OCI-LY7 (cell line): ENCODE measurements at regions not wholly inside any gene's neighbourhood (a gene's known extent, or its start where the extent isn't known, plus 50 kb on each side); places are given as distances from the start of the nearest gene placed in this dataset.

ENCODE experiments used
- BruUV-seq: library from RNA; stranded (reverse); fragments of 400-500 nt; replicated peaks from 2 replicates; lab custom pipeline; 2021; lab: Mats Ljungman, UMichigan
- CTCF ChIA-PET: fragments of 300-600 bp; sonication (Branson Sonifier 250); formaldehyde crosslinking; loops from one replicate; lab custom pipeline; 2022; ENCODE audit warnings: antibody characterized with exemption; ENCODE audit not compliant: unreplicated experiment; lab: Charles Lee
- POLR2A ChIA-PET: fragments of 300-600 bp; sonication (Branson Sonifier 250); formaldehyde crosslinking; loops from one replicate; lab custom pipeline; 2022; ENCODE audit warnings: antibody characterized with exemption; lab: Charles Lee
- DNase-seq: peaks from one replicate; pipeline ENCODE4 v3.0.0-alpha.2; 2015; ENCODE audit warnings: low spot score
- H2AFZ ChIP-seq: fragments of 200-600 bp; sonication (generic), shearing (Covaris generic); 2 replicates; pipeline ENCODE4 v1.6.1; 2014; ENCODE audit warnings: mild to moderate bottlenecking, antibody characterized with exemption, low read length, moderate library complexity
- H3K27ac ChIP-seq: fragments of 200-600 bp; sonication (generic); 2 replicates; pipeline ENCODE4 v1.5.1; 2014; ENCODE audit warnings: mixed run types, low read depth, mild to moderate bottlenecking, moderate library complexity, low read length, inconsistent platforms; ENCODE audit not compliant: poor library complexity, severe bottlenecking
- H3K36me3 ChIP-seq: fragments of 200-600 bp; sonication (generic); 2 replicates; pipeline ENCODE4 v1.6.1; 2014; ENCODE audit warnings: mild to moderate bottlenecking, antibody characterized with exemption, low read length, moderate library complexity, mixed read lengths; ENCODE audit not compliant: insufficient read depth
- H3K4me1 ChIP-seq: fragments of 200-600 bp; sonication (generic); 2 replicates; pipeline ENCODE4 v1.5.1; 2014; ENCODE audit warnings: mild to moderate bottlenecking, low read length; ENCODE audit not compliant: insufficient read depth, poor library complexity, severe bottlenecking
- H3K4me2 ChIP-seq: fragments of 200-600 bp; sonication (generic); 2 replicates; pipeline ENCODE4 v1.6.1; 2014; ENCODE audit warnings: mild to moderate bottlenecking, low read length
- H3K4me3 ChIP-seq: fragments of 200-600 bp; sonication (generic); 2 replicates; pipeline ENCODE4 v1.5.1; 2014; ENCODE audit warnings: mild to moderate bottlenecking, low read depth, low read length; ENCODE audit not compliant: poor library complexity, severe bottlenecking
- H3K79me2 ChIP-seq: fragments of 200-600 bp; sonication (generic); 2 replicates; pipeline ENCODE4 v1.6.1; 2016; ENCODE audit warnings: low read depth, mild to moderate bottlenecking, low read length, moderate library complexity, mixed read lengths; ENCODE audit not compliant: insufficient read depth
- H3K9me2 ChIP-seq: fragments of 200-600 bp; sonication (generic); 2 replicates; pipeline ENCODE4 v1.6.1; 2016; ENCODE audit warnings: mild to moderate bottlenecking, low read length, mixed read lengths; ENCODE audit not compliant: insufficient read depth
- H3K9me3 ChIP-seq: fragments of 200-600 bp; sonication (generic); 2 replicates; pipeline ENCODE4 v1.6.1; 2014; ENCODE audit warnings: mild to moderate bottlenecking, mixed run types, low read length, mixed read lengths
- H4K20me1 ChIP-seq: fragments of 200-600 bp; sonication (generic); 2 replicates; pipeline ENCODE4 v1.6.1; 2014; ENCODE audit warnings: mild to moderate bottlenecking, antibody characterized with exemption, low read length, moderate library complexity, mixed read lengths; ENCODE audit not compliant: insufficient read depth
- EZH2phosphoT487 ChIP-seq: fragments of 200-600 bp; sonication (generic); IDR thresholded peaks from 2 replicates; pipeline ENCODE4 v1.6.1; 2018; ENCODE audit warnings: low read depth, borderline replicate concordance, mild to moderate bottlenecking, mixed run types, antibody characterized with exemption, low read length, moderate library complexity, mixed read lengths
- intact Hi-C: fragments of 100-400 bp; cut with micrococcal nuclease; formaldehyde crosslinking; loops from one replicate; pipeline ENCODE4 v1.10.0; 2022; ENCODE audit not compliant: unreplicated experiment
- TF ChIP-seq, protein P1 (sequence below): fragments of 200-600 bp; sonication (generic); conservative IDR thresholded peaks from 2 replicates; pipeline ENCODE4 v1.5.1; 2014; ENCODE audit warnings: mild to moderate bottlenecking, antibody characterized with exemption, low read length, moderate library complexity, mixed read lengths

DNA sequence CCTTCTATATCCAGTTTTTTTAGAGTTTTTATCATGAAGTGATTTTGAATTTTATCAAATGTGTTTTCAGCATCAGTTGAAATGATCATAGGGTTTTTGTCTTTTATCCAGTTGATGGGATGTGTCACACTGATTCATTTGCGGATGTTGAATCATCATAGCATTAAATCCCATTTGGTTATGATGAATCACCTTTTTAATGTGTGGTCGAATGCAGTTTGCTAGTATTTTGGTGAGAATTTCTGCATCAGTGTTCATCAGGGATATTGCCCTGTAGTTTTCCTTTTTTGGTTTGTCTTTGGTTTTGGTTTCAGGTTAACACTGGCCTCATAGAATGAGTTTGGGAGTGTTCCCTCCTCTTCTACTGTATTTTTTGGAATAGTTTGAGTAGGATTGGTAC is 80.3 kb downstream of the DIRAS3 start:
- no peak for TF ChIP-seq EZH2phosphoT487
- TF ChIP-seq, protein P1, sequence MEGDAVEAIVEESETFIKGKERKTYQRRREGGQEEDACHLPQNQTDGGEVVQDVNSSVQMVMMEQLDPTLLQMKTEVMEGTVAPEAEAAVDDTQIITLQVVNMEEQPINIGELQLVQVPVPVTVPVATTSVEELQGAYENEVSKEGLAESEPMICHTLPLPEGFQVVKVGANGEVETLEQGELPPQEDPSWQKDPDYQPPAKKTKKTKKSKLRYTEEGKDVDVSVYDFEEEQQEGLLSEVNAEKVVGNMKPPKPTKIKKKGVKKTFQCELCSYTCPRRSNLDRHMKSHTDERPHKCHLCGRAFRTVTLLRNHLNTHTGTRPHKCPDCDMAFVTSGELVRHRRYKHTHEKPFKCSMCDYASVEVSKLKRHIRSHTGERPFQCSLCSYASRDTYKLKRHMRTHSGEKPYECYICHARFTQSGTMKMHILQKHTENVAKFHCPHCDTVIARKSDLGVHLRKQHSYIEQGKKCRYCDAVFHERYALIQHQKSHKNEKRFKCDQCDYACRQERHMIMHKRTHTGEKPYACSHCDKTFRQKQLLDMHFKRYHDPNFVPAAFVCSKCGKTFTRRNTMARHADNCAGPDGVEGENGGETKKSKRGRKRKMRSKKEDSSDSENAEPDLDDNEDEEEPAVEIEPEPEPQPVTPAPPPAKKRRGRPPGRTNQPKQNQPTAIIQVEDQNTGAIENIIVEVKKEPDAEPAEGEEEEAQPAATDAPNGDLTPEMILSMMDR: no peak
- H2AFZ ChIP-seq: no peak overlapping the region
- no peaks in the 10 kb centered on the region for H4K20me1 ChIP-seq
- POLR2A ChIA-PET: interaction anchor here (0.6 to 0.7 kb wide), 2 partner anchors 158 to 1762 kb away, joined by 3 read pairs; no protein-coding TSS in a partner anchor
- intact Hi-C loops: no loop called here
- no peaks in the 10 kb centered on the region for H3K9me2 ChIP-seq
- H3K9me3 ChIP-seq: no peaks in the 10 kb centered on the region
- no peak overlapping the region for H3K27ac ChIP-seq
- CTCF ChIA-PET: no interaction called here
- no peak overlapping the region for H3K4me3 ChIP-seq
- no peaks in the 10 kb centered on the region for H3K79me2 ChIP-seq
- H3K4me2 ChIP-seq: no peak overlapping the region
- H3K36me3 ChIP-seq: no peaks in the 10 kb centered on the region
- H3K4me1 ChIP-seq: no peaks in the 10 kb centered on the region
- no peak for DNase-seq
- no TSS peak for BruUV-seq

DNA sequence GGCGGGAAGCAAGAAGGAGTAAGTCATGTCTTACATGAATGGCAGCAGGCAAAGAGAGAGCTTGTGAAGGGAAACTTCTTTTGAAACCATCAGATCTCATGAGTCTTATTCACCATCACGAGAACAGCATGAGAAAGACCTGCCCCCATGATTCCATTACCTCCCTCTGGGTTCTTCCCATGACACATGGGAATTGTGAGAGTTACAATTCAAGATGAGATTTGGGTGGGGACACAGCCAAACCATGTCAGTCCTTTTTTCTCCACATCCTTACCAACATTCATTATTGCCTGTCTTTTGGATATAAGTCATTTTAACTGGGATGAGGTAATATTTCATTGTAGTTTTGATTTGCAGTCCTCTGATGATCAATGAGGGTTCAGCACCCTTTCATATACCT is 81.0 kb downstream of the DIRAS3 start:
- intact Hi-C loops: no loop called here
- BruUV-seq: no TSS peak
- Histone ChIP-seq H3K4me1 (no peaks in the 10 kb centered on the region), H3K9me3 (no peaks in the 10 kb centered on the region), H3K9me2 (no peaks in the 10 kb centered on the region), H3K4me3 (no peak overlapping the region), H2AFZ (no peak overlapping the region), H4K20me1 (no peaks in the 10 kb centered on the region), H3K27ac (no peak overlapping the region), H3K79me2 (no peaks in the 10 kb centered on the region), H3K36me3 (no peaks in the 10 kb centered on the region), H3K4me2 (no peak overlapping the region)
- TF ChIP-seq EZH2phosphoT487: no peak
- TF ChIP-seq, protein P1: no peak
- CTCF ChIA-PET: no interaction called here
- POLR2A ChIA-PET: interaction anchor here (0.6 to 0.7 kb wide), 2 partner anchors 157 to 1762 kb away, joined by 3 read pairs; no protein-coding TSS in a partner anchor
- DNase-seq: no peak

DNA sequence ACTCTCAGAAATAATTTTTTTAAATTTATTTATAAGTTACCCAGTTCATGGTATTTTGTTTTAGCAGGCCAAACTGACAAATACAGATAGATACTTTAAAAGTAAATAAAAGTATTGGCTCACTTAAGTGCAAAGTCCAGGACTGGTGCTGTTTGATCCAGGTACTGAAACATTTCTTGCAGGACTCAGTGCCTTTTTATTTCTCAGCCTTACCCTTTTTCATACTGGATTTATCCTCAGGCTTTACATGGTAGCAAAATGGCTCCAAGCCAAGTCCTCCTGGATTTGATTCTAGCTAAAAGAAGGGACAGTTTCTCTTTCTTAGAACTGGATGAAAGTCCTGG is 83.8 kb downstream of the DIRAS3 start:
- no peaks in the 10 kb centered on the region for H3K36me3 ChIP-seq
- no peak for TF ChIP-seq EZH2phosphoT487
- TF ChIP-seq, protein P1: no peak
- no peak overlapping the region for H3K27ac ChIP-seq
- no peak for DNase-seq
- H3K79me2 ChIP-seq: no peaks in the 10 kb centered on the region
- no peaks in the 10 kb centered on the region for H3K4me1 ChIP-seq
- H3K4me2 ChIP-seq: no peak overlapping the region
- ChIA-PET POLR2A (no interaction called here), CTCF (no interaction called here)
- H4K20me1 ChIP-seq: no peaks in the 10 kb centered on the region
- no peaks in the 10 kb centered on the region for H3K9me2 ChIP-seq
- no peak overlapping the region for H2AFZ ChIP-seq
- H3K4me3 ChIP-seq: no peak overlapping the region
- H3K9me3 ChIP-seq: no peaks in the 10 kb centered on the region
- BruUV-seq: no TSS peak
- intact Hi-C loops: no loop called here
